ENCODE measurements at regions not wholly inside any gene's neighbourhood (a gene's known extent, or its start where the extent isn't known, plus 50 kb on each side); places are given as distances from the start of the nearest gene placed in this dataset.

GRCh38 chr11:32317643-32318042, 117.7 kb downstream of the WT1 start:
- TF ChIP-seq POLR2A (IDR thresholded peaks at IDR 0.05; ENCODE audit: low read length) (no peak), GATA1 (IDR thresholded peaks at IDR 0.05; ENCODE audit: low read depth, low read length) (no peak)

Data from erythroblast (primary cell).